ENCODE measurements at regions not wholly inside any gene's neighbourhood (a gene's known extent, or its start where the extent isn't known, plus 50 kb on each side); places are given as distances from the start of the nearest gene placed in this dataset.
"Not testable (repeated sequence)": the region's sequence is repeated elsewhere in the genome, so short reads cannot be mapped to it uniquely, and the experiment has no call there.

DNA sequence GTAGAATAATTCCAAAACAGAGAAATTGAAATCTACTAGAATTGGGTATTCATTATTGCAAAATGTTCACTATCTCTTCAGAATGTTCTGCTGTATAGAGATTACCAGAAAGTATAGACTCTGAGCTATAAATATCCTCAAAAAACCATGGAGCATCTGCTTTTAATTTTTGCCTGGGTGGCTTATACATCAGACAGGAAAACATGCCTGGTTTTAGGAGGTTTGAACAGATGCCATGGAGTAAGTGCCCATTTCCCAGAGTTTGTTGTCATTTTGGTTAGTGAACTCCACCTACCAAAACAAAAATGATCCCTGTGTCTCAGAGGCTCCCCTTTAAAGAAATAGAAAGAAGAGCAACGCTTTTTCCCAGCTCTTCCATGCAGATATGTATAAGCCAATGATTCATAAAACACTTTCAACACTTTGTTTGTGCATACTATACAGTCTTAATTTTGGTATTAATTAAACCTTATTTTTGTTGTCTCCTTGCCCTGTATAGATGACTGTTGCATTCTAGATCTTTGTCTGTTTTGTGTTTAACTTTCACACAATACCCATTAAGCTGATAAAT is 68.7 kb downstream of the MEPE start:
- DNase-seq, result no peak

DNA sequence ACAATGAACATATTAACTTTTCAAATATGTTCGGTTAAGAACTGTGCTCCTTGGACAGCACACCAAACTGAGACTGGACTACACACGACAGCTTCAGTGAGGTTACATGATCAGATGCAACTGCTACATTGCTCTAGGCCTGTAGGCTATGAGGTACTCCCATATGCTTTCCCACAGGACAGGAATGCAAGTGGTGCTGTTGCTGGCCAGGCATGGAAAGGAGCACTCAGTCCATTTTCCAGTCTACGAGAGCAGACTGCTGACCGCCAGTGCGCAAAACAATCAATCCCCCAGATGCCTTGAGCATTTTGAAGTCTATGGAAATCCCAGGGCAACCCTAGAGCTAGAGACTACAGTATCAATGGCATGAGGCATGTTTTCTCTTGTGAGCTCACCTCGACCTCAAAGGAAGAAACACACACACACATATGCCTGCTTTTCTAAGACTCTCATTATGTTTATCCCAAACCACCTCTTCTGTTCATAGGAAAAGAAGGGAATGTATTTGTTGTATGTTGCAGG is 70.8 kb upstream of the SPP1 start:
- no peak for DNase-seq

DNA sequence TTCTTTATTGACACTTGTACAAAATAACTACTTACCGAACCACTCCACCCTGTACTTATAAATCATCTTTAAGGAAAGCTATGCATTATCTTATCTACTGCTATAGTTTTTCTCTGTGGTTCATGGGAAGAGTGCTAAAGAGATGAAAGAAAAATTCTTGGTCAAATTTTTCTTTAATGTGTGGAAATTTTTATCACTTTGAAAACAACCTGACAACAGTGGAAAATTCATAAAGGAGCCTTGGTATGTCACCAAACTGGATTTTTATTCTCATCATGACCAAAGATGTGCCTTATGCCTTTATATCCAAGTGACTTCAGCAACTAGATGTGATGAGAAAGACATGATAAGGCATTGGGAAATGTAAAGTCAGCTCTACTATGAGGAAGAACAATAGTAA is 67.2 kb upstream of the SPP1 start:
- no peak for DNase-seq

DNA sequence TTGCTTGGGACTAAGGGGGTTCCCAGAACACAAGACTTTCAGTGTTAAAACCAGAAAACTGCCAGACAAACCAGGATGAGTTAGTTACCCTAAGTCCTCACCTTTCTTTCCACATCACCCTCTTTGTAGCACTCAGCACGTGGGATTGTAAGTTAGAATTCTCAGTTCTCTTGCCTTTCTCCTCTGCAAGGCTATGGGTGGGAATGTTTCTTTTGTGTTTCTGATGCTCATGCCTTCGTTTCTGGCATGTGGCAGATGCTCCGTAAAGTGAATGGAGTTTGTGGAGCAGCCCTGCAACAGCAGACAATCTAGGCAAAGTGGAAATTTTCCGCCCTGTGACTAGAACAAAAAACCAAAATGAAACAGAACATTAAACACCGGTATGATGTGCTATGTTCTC is 64.7 kb upstream of the SPP1 start:
- no peak for DNase-seq

DNA sequence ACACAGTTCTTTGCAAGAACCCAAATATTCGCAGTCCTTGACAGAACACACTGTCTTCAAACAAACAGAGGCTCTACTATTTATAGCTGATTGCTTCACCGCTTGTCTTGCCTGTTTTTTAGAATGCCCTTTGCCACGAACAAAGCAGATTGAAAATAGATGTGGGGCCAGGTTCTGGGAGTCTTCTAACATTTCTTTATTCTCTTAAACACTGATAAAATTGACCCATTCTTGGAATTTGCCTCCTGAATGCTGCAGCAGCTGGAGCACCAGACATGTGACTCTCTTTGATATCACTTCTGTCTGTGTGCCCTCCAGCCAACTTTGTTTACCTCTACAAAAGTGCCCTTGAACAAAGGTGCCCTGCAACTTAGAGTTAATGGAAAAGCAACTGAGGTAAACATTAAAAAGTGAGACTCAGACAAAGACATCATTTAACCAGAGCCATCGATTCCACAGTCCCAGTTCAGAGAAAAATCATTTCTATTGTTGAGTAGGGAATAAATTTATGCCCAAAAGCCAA is 64.2 kb upstream of the SPP1 start:
- no peak for DNase-seq

DNA sequence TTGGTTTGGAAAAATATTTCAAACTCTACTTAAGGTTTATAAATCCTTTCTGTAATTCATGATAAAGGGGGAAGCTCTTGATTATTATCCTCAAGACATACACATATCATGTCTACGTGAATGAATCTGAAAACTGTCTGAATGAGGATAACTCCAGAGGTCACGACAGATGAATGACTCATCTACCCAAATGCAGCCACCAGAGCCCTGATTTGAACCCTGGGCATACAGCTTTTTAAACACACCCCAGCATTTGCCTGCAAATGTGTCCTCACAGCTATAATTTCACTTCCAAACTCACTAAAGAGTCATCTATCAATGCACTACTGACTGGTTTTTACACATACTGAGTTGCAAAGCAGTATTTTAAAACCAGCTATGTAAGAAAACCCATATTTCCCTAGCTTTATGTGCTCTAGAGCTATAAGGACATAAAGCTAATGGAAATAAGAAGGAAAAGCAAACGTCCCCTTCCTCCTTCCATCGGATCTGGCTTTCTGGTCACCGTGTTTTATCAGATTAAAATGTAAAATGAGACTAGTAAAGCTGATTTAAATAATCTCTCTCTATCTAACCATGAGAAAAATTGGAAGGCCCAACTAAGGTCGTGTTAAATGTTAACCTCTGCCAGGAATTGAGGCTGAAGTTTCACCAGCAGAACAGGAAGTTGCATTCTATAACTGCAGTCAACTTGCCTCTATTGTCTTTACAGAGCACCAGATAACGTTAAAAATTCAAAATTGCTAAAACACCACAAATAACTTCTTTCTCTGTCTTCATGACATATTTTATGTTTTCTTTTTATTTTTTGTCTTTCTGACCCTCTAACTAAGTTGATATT is 63.1 kb upstream of the SPP1 start:
- no peak for DNase-seq

DNA sequence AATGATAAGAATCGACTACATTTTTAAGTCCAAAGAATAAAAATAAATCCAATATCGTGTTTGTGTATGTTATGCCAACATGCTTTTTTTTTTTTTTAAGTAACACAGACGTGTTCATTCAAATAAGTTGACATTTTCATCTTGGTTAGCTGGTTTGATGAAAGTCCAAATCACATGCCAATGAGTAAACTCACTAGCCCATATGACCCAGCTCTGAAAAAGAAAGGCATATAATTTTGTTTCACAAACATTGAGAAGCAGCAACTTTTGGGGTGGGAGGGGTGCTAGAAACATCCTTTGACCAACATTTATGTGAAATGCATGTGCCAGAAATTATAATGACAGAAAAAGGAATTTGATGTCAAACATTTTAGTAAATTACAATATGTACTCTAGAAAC is 61.6 kb upstream of the SPP1 start:
- no peak for DNase-seq

DNA sequence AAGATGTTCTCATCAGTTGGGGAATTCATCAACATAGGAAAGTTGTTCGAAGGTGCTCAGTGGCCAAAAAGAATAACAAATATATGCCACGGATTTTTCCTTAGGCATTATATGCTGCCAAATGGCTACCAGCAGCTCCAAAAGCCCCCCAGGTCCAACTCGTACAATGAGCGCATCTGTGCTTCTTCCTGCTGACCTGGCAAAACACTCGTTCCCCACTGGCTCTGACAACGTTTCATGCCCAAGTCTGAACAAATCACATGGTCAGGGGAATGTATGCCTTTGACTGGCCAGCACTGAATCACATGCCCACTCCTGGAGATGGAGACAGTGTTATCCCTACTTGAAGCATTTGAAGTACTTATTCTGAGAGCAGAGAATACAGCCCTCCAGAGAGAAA is 59.9 kb upstream of the SPP1 start:
- no peak for DNase-seq

DNA sequence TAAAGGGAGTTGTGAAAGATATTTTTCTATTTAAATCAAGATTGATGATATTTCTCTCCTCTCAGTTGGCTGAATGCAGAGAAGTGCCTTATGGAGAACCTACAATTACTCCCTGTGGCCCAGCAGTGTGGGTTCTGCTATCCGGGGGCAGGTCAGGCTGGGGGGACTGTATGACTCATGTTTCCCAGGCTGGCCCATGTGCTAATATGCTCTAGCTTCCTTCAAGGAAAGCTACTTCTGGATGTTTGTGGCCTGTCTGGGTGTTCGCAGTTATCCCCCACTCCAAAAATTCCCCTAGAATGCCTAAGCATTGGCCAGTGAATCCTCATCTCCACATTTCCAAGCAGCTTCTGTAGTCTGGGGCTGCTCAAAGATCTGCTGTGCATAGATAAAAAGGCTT is 58.9 kb upstream of the SPP1 start:
- no peak for DNase-seq

DNA sequence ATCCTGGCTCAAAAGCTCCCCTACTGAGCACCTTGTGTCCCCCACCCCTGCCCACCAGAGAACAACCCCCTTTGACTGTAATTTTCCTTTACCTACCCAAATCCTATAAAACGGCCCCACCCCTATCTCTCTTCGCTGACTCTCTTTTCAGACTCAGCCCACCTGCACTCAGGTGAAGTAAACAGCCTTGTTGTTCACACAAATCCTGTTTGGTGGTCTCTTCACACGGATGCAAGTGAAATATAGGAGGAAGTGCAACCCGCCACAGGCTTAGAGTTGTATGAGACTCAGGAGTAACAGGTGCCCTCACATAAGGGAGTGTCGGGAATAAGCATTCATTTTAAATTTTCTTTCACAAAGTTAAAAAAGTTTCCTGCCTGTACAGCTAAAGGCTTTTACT is 57.6 kb upstream of the SPP1 start:
- not testable (repeated sequence) for DNase-seq

DNA sequence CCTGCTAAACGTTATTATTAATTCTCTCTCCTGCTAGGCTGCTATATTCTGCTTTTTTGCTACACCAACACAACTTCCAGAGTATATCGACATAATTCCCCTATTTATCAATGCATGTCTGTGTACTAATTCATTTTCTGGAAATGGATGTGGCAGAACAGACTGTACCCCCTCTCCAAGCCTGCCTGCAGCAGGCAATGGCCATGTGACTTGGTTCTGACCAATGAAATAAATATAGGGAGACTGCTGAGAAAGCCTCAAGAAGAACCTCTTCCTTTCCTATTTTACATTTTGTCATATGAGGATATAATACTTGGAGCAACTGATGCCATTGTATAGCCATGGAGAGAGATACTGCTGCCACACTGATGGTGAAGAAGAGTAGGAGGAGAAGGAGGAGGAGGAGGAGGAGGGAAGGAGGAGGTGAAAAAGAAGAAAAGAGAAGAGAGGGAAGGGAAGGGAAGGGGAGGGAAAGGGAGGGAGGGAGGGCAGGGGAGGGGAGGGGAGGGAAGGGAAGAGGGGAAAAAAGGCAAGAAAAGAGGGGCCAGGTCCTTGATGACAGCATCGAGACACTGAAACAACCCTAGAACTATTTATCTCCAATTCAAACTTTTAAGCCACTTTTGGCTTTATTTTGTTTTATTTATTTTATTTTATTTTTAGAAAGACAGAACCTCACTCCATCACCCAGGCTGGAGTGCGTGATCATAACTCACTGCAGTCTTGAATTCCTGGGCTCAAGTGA is 57.0 kb upstream of the SPP1 start:
- no peak for DNase-seq

DNA sequence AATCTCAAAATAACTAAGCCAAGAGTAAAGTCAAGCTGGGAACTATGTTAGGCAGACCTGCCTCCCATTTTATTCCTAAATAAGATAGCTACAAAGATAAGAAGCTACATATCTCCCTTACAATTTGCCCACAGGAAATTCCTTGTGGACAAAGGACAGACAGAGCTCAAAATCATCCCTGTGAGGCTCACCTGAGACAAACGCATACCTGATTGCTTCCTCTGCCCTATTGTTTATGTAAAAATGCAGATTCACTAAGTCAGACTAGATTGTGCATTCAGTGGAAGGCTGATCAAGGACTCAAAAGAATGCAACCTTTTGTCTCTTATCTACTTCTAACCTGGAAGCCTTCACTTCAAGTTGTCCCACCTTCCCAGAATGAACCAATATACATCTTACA is 56.2 kb upstream of the SPP1 start:
- DNase-seq, result not testable (repeated sequence)

DNA sequence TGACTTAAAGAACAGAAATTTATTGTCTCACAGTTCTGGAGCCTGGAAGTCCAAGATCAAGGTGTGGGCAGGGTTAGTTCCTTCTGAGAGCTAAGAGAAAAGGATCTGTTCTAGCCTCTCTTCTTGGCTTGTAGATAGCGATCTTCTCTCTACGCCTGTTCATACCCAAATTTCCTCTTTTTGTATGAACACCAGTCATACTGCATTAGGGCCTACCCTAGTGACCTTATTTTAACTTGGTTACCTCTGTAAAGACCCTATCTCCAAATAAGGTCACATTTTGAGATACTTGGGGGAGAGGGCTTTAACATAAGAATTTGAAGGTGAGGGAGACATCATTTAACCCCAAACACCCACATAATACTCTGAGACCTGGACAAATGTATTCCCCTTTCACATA is 55.6 kb upstream of the SPP1 start:
- DNase-seq, result peak; percentile 51

DNA sequence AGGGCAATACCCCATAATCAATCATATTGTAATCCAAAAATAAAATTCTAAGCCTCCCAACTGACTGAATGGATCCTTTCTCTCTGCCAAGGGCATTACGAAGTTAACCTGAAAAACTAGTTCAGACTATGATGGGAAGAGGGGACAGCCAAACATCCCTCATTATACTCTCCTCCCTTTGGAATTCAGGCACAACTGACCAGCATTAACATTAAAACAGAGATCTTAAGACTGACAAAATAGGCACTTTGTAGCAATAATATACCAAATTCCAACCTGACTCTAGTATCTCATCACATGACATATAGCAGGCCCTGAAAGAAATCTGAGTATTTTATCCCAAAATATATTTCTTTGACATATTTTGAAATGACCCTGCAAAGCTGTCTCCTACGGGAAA is 55.0 kb upstream of the SPP1 start:
- DNase-seq, result no peak

DNA sequence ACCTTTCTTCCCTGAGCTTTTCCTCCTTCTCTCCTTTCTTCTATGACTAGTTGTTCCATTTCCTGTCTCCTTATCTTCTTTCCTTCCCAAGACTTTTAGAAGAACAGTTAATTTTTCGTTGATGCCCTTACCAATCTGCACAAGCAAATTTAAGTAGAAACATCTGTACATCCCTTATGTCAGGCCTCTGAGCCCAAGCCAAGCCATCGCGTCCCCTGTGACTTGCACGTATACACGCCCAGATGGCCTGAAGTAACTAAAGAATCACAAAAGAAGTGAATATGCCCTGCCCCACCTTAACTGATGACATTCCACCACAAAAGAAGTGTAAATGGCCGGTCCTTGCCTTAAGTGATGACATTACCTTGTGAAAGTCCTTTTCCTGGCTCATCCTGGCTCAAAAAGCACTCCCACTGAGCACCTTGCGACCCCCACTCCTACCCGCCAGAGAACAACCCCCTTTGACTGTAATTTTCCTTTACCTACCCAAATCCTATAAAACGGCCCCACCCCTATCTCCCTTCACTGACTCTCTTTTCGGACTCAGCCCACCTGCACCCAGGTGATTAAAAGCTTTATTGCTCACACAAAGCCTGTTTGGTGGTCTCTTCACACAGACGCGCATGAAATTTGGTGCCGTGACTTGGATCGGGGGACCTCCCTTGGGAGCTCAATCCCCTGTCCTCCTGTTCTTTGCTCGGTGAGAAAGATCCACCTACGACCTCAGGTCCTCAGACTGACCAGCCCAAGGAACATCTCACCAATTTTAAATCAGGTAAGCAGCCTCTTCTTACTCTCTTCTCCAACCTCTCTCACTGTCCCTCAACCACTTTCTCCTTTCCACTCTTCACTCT is 53.7 kb upstream of the SPP1 start:
- DNase-seq, result not testable (repeated sequence)

DNA sequence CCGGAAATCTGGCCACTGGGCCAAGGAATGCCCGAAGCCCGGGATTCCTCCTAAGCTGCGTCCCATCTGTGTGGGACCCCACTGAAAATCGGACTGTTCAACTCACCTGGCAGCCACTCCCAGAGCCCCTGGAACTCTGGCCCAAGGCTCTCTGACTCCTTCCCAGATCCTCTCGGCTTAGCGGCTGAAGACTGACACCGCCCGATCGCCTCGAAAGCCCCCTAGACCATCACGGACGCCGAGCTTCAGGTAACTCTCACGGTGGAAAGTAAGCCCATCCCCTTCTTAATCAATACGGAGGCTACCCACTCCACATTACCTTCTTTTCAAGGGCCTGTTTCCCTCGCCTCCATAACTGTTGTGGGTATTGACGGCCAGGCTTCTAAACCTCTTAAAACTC is 51.4 kb upstream of the SPP1 start:
- not testable (repeated sequence) for DNase-seq

All from KG1 (cell line).